C4-2B (cell line): ENCODE measurements at regions not wholly inside any gene's neighbourhood (a gene's known extent, or its start where the extent isn't known, plus 50 kb on each side); places are given as distances from the start of the nearest gene placed in this dataset.

Experiments
- CTCF ChIP-seq: fragments of 450-650 bp; conservative IDR thresholded peaks from 2 replicates; pipeline ENCODE4 v1.5.1; 2017; ENCODE audit warnings: mild to moderate bottlenecking
- ZFX ChIP-seq: fragments of 450-650 bp; IDR thresholded peaks from 2 replicates; pipeline ENCODE4 v1.6.1; 2017

- TF ChIP-seq CTCF = no peak
- no peak for TF ChIP-seq ZFX
Measured at GRCh38 chr13:70338609-70339008, 230.4 kb upstream of the KLHL1 start.
